HFFc6 (cell line): ENCODE measurements at regions not wholly inside any gene's neighbourhood (a gene's known extent, or its start where the extent isn't known, plus 50 kb on each side); places are given as distances from the start of the nearest gene placed in this dataset.

ENCODE experiments used
- DNase-seq: peaks from one replicate; pipeline ENCODE4 v3.0.0-alpha.2; 2018
- H3K27ac Mint-ChIP-seq: 2 replicates; pipeline ENCODE4 v1.8.0; 2020; ENCODE audit warnings: mild to moderate bottlenecking, mixed read lengths
- H3K27me3 Mint-ChIP-seq: 2 replicates; pipeline ENCODE4 v1.8.0; 2021; ENCODE audit warnings: mild to moderate bottlenecking, moderate library complexity, mixed read lengths; ENCODE audit not compliant: insufficient read depth
- H3K36me3 Mint-ChIP-seq: 2 replicates; pipeline ENCODE4 v1.8.0; 2021; ENCODE audit warnings: low read depth, mixed read lengths
- H3K4me1 Mint-ChIP-seq: 2 replicates; pipeline ENCODE4 v1.8.0; 2020; ENCODE audit warnings: low read depth, mixed read lengths
- H3K4me3 Mint-ChIP-seq: 2 replicates; pipeline ENCODE4 v1.8.0; 2020; ENCODE audit warnings: mild to moderate bottlenecking, moderate library complexity, mixed read lengths
- H3K9me3 Mint-ChIP-seq: 2 replicates; pipeline ENCODE4 v1.8.0; 2020; ENCODE audit warnings: mild to moderate bottlenecking, mixed read lengths
- CTCF ChIP-seq: fragments of 200-600 bp; sonication (generic); IDR thresholded peaks from 2 replicates; pipeline ENCODE4 v1.5.0; 2021; ENCODE audit warnings: antibody characterized with exemption, mild to moderate bottlenecking

- Mint-ChIP-seq H3K36me3 (peaks cover 11% of the 10 kb centered on the region), H3K27ac (no peak overlapping the region), H3K4me1 (no peaks in the 10 kb centered on the region), H3K4me3 (no peak overlapping the region), H3K9me3 (0 out of 2 replicates have a peak, but pooled peaks cover 8% of the 10 kb centered on the region), H3K27me3 (no peaks in the 10 kb centered on the region; the same call in 1 of the 2 replicates)
- no peak for TF ChIP-seq CTCF
- DNase-seq: no peak
Measured at GRCh38 chr6:146946559-146946958, 257.7 kb upstream of the STXBP5 start.

GRCh38 chr6:146948790-146949342, 255.4 kb upstream of the STXBP5 start:
- Mint-ChIP-seq H3K4me3 (no peak overlapping the region), H3K4me1 (no peaks in the 10 kb centered on the region), H3K27me3 (no peaks in the 10 kb centered on the region; the same call in 1 of the 2 replicates), H3K27ac (no peak overlapping the region), H3K36me3 (no peaks in the 10 kb centered on the region), H3K9me3 (no peaks in the 10 kb centered on the region)
- TF ChIP-seq CTCF: no peak
- DNase-seq: no peak

GRCh38 chr6:146949425-146949824, 254.8 kb upstream of the STXBP5 start:
- DNase-seq: no peak
- no peak overlapping the region for H3K27ac Mint-ChIP-seq

GRCh38 chr6:146950351-146950835, 253.8 kb upstream of the STXBP5 start:
- Mint-ChIP-seq H3K36me3 (no peaks in the 10 kb centered on the region), H3K27me3 (no peaks in the 10 kb centered on the region; the same call in 1 of the 2 replicates), H3K4me3 (no peak overlapping the region), H3K4me1 (no peaks in the 10 kb centered on the region), H3K27ac (no peak overlapping the region), H3K9me3 (no peaks in the 10 kb centered on the region)
- TF ChIP-seq CTCF: no peak
- no peak for DNase-seq

More at GRCh38 chr6:146949425-146949824, 254.8 kb upstream of the STXBP5 start:
- no peak for TF ChIP-seq CTCF
- H3K27me3 Mint-ChIP-seq: no peaks in the 10 kb centered on the region; the same call in 1 of the 2 replicates
- no peaks in the 10 kb centered on the region for H3K9me3 Mint-ChIP-seq
- H3K36me3 Mint-ChIP-seq: no peaks in the 10 kb centered on the region
- no peaks in the 10 kb centered on the region for H3K4me1 Mint-ChIP-seq
- H3K4me3 Mint-ChIP-seq: no peak overlapping the region

GRCh38 chr6:146955570-146955969, 248.6 kb upstream of the STXBP5 start:
- no peaks in the 10 kb centered on the region; the same call in 1 of the 2 replicates for H3K27me3 Mint-ChIP-seq

More at GRCh38 chr6:146955570-146955969, 248.6 kb upstream of the STXBP5 start:
- TF ChIP-seq CTCF: no peak
- H3K27ac Mint-ChIP-seq: no peak overlapping the region
- no peak overlapping the region for H3K4me3 Mint-ChIP-seq
- no peaks in the 10 kb centered on the region for H3K9me3 Mint-ChIP-seq
- DNase-seq: no peak
- no peaks in the 10 kb centered on the region for H3K4me1 Mint-ChIP-seq
- no peaks in the 10 kb centered on the region for H3K36me3 Mint-ChIP-seq
